Frontal cortex (tissue), 3 donors: ENCODE measurements at regions not wholly inside any gene's neighbourhood (a gene's known extent, or its start where the extent isn't known, plus 50 kb on each side); places are given as distances from the start of the nearest gene placed in this dataset.
"Not testable (repeated sequence)": the region's sequence is repeated elsewhere in the genome, so short reads cannot be mapped to it uniquely, and the experiment has no call there.

Experiments used
- DNase-seq, 2 donors: peaks; one replicate each; pipeline ENCODE4 v3.0.0; 2012; ENCODE audit warnings: low spot score in 2 of 2
- FAIRE-seq: peaks from 2 replicates; lab custom pipeline; 2012; peaks lifted over from hg19 to GRCh38; lab: Jason Lieb, UNC
- donor health status: control.
- donor health status: control.
- donor health status: control.

GRCh38 chr2:66632882-66633281 lies 198.0 kb downstream of the MEIS1 start:
- FAIRE-seq: not testable (repeated sequence)

GRCh38 chr2:66633631-66634030 lies 198.7 kb downstream of the MEIS1 start:
- FAIRE-seq: no peak
- no peak for DNase-seq

More at GRCh38 chr2:66632882-66633281, 198.0 kb downstream of the MEIS1 start:
- DNase-seq: not testable (repeated sequence)

- FAIRE-seq: no peak
- no peak for DNase-seq
These were observed 199.9 kb downstream of the MEIS1 start for GRCh38 chr2:66634784-66635183.

GRCh38 chr2:66641685-66642084 lies 206.8 kb downstream of the MEIS1 start:
- no peak for DNase-seq
- FAIRE-seq: no peak

GRCh38 chr2:66648081-66648480 lies 213.2 kb downstream of the MEIS1 start:
- DNase-seq, FAIRE-seq: not testable (repeated sequence)

- FAIRE-seq (no peak), DNase-seq (no peak)
These were observed 214.1 kb downstream of the MEIS1 start for GRCh38 chr2:66649006-66649405.

- DNase-seq (no peak), FAIRE-seq (no peak)
These were observed 216.4 kb downstream of the MEIS1 start for GRCh38 chr2:66651295-66651694.

- no peak for DNase-seq
- no peak for FAIRE-seq
These were observed 225.9 kb downstream of the MEIS1 start for GRCh38 chr2:66660804-66661203.

GRCh38 chr2:66661253-66662173 lies 226.6 kb downstream of the MEIS1 start:
- FAIRE-seq: no peak
- no peak for DNase-seq

- no peak for FAIRE-seq
These were observed 230.4 kb downstream of the MEIS1 start for GRCh38 chr2:66665124-66665984.

GRCh38 chr2:66667301-66667700 lies 232.4 kb downstream of the MEIS1 start:
- no peak for DNase-seq
- no peak for FAIRE-seq

More at GRCh38 chr2:66665124-66665984, 230.4 kb downstream of the MEIS1 start:
- DNase-seq: no peak

GRCh38 chr2:66673286-66673685 lies 238.4 kb downstream of the MEIS1 start:
- FAIRE-seq (no peak), DNase-seq (no peak)

- FAIRE-seq: no peak
- no peak for DNase-seq
These were observed 239.2 kb downstream of the MEIS1 start for GRCh38 chr2:66674087-66674486.

- DNase-seq (no peak), FAIRE-seq (no peak)
These were observed 240.7 kb downstream of the MEIS1 start for GRCh38 chr2:66675591-66675990.

GRCh38 chr2:66679442-66679841 lies 244.5 kb downstream of the MEIS1 start:
- no peak for DNase-seq
- no peak for FAIRE-seq

- no peak for FAIRE-seq
These were observed 247.6 kb downstream of the MEIS1 start for GRCh38 chr2:66682476-66682875.

GRCh38 chr2:66683064-66683463 lies 248.1 kb downstream of the MEIS1 start:
- no peak for DNase-seq
- no peak for FAIRE-seq

More at GRCh38 chr2:66682476-66682875, 247.6 kb downstream of the MEIS1 start:
- no peak for DNase-seq

GRCh38 chr2:66683599-66683998 lies 248.7 kb downstream of the MEIS1 start:
- FAIRE-seq: no peak
- DNase-seq: no peak

- DNase-seq: no peak
- FAIRE-seq: no peak
These were observed 249.4 kb downstream of the MEIS1 start for GRCh38 chr2:66684289-66684688.

- no peak for FAIRE-seq
- DNase-seq: no peak
These were observed 251.8 kb downstream of the MEIS1 start for GRCh38 chr2:66686755-66687154.

- FAIRE-seq: no peak
These were observed 254.0 kb downstream of the MEIS1 start for GRCh38 chr2:66688951-66689350.

More at GRCh38 chr2:66688951-66689350, 254.0 kb downstream of the MEIS1 start:
- no peak for DNase-seq
